ENCODE measurements at regions not wholly inside any gene's neighbourhood (a gene's known extent, or its start where the extent isn't known, plus 50 kb on each side); places are given as distances from the start of the nearest gene placed in this dataset.

DNA sequence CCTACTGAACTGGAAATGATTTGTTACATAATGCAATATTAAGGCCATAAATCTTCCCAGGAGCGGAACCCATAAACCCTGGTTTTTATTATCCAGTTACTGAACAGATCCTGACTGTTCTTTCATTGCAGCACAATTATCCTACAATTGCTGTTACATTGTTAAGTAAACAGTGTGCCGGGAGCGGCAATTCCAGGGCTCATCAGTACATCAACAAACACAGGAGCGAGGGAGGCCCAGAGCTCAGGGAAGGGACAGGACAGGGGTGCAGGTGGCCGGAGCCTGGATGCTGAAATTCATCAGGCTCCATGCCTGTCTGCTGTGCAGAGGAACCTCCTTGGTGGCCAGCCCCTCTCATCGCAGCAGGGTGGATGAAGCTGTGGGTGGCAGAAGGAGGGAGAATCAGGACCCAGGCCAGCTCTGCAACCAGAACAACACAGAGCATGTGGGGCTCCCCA is 544.7 kb downstream of the NPHP4 start:
- no peaks in the 10 kb centered on the region for H3K27me3 ChIP-seq
- H3K9me3 ChIP-seq: no peaks in the 10 kb centered on the region
- H3K4me3 ChIP-seq: no peak overlapping the region
- intact Hi-C loops (cut with DNase I): no loop called here
- no peak for DNase-seq (ENCODE audit: low spot score in 2 of 2)
- no peaks in the 10 kb centered on the region for H3K36me3 ChIP-seq
- TF ChIP-seq, protein P1, sequence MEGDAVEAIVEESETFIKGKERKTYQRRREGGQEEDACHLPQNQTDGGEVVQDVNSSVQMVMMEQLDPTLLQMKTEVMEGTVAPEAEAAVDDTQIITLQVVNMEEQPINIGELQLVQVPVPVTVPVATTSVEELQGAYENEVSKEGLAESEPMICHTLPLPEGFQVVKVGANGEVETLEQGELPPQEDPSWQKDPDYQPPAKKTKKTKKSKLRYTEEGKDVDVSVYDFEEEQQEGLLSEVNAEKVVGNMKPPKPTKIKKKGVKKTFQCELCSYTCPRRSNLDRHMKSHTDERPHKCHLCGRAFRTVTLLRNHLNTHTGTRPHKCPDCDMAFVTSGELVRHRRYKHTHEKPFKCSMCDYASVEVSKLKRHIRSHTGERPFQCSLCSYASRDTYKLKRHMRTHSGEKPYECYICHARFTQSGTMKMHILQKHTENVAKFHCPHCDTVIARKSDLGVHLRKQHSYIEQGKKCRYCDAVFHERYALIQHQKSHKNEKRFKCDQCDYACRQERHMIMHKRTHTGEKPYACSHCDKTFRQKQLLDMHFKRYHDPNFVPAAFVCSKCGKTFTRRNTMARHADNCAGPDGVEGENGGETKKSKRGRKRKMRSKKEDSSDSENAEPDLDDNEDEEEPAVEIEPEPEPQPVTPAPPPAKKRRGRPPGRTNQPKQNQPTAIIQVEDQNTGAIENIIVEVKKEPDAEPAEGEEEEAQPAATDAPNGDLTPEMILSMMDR (IDR thresholded peaks at IDR 0.05): no peak
- no peak overlapping the region for H3K27ac ChIP-seq
- no peaks in the 10 kb centered on the region for H3K4me1 ChIP-seq

- H3K4me3 ChIP-seq: no peak overlapping the region
- H3K9me3 ChIP-seq: peaks cover 0 to 6% of the 10 kb centered on the region in 2 donors
- intact Hi-C loops (cut with DNase I): no loop called here
- DNase-seq (ENCODE audit: low spot score in 2 of 2): no peak
- H3K4me1 ChIP-seq: no peaks in the 10 kb centered on the region
- TF ChIP-seq, protein P1 (IDR thresholded peaks at IDR 0.05): no peak
- no peaks in the 10 kb centered on the region for H3K27me3 ChIP-seq
- no peak overlapping the region for H3K27ac ChIP-seq
- H3K36me3 ChIP-seq: no peaks in the 10 kb centered on the region
Measured at GRCh38 chr1:5444396-5444795, 547.8 kb downstream of the NPHP4 start.

DNA sequence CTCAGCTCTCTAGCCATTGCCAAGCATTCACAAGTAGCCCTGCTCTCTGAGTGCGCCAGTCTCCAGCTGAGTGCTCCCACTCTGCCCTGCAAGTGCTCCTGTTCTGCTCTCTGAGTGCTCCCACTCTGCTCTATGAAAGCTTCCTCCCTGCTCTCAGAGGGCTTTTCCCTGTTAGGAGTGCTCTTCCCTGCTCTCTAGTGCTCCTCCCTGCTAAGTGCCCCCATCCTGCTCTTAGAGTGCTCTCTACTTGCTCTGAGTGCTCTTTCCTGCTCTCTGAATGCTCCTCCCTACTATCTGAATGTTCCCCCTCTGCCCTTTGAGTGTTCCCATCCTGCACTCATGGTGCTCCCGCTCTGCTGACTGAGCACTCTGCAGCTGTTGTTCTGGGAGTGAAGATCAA is 555.4 kb downstream of the NPHP4 start:
- Histone ChIP-seq H3K27ac (no peak overlapping the region), H3K36me3 (no peaks in the 10 kb centered on the region), H3K4me3 (no peak overlapping the region), H3K4me1 (no peaks in the 10 kb centered on the region), H3K27me3 (no peaks in the 10 kb centered on the region), H3K9me3 (peaks cover 0 to 11% of the 10 kb centered on the region in 2 donors)
- no peak for DNase-seq (ENCODE audit: low spot score in 2 of 2)
- TF ChIP-seq, protein P1 (IDR thresholded peaks at IDR 0.05): no peak
- intact Hi-C loops (cut with DNase I): no loop called here

DNA sequence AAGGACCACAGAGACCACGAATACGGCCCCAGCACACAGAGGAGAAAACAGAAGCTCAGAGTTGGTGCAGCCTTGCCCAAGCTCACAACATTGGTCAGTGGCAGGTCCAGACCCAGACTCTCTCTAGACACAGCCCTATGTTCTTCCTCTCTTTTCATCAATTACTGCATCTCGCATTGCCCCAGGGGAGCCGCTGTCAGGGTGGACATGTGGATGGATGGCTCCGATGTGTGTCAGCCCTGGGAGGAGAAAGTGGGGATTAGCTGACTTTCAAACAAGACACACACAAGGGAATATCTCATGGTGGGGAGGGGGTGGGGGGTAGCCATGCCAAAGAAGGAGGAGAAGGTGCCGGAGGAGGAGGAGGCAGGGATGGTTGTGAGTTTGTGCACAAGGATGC is 556.8 kb downstream of the NPHP4 start:
- no peaks in the 10 kb centered on the region for H3K4me1 ChIP-seq
- intact Hi-C loops (cut with DNase I): no loop called here
- H3K27me3 ChIP-seq: no peaks in the 10 kb centered on the region
- H3K9me3 ChIP-seq: peaks cover 0 to 11% of the 10 kb centered on the region in 2 donors
- no peak overlapping the region for H3K4me3 ChIP-seq
- TF ChIP-seq, protein P1 (IDR thresholded peaks at IDR 0.05): no peak
- no peak for DNase-seq (ENCODE audit: low spot score in 2 of 2)
- H3K27ac ChIP-seq: no peak overlapping the region
- H3K36me3 ChIP-seq: no peaks in the 10 kb centered on the region

DNA sequence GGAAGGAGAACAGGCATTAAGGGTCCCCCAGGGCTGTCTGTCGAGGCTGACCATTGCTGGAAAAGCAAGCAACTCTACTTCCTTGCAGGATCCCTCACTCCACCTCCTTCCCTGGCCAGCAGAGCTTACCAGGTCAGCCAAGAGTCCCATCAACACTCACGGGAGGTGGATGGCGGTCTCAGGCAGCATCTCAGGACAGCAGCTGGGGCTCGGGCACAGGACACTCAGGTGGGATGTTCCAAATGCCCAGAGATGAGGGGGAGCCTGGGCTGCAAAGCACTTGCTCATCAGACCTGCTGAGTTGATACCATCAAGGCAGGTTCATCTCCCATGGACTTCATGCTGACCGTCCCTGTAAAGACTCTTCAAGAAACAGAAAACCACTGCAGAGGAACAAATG is 559.8 kb downstream of the NPHP4 start:
- H3K4me3 ChIP-seq: no peak overlapping the region
- TF ChIP-seq, protein P1 (IDR thresholded peaks at IDR 0.05): no peak
- intact Hi-C loops (cut with DNase I): no loop called here

More for the DNA sequence above, 559.8 kb downstream of the NPHP4 start:
- no peaks in the 10 kb centered on the region for H3K9me3 ChIP-seq
- no peaks in the 10 kb centered on the region for H3K36me3 ChIP-seq
- no peaks in the 10 kb centered on the region for H3K4me1 ChIP-seq
- H3K27me3 ChIP-seq: no peaks in the 10 kb centered on the region
- no peak overlapping the region for H3K27ac ChIP-seq
- DNase-seq (ENCODE audit: low spot score in 2 of 2): no peak
